GM12878 (cell line): ENCODE measurements at regions not wholly inside any gene's neighbourhood (a gene's known extent, or its start where the extent isn't known, plus 50 kb on each side); places are given as distances from the start of the nearest gene placed in this dataset.

Source experiments
- ATAC-seq: fragments of 200-7000 bp; cut with Tn5 transposase; 3 replicates; pipeline ENCODE4 v1.9.1; 2020; ENCODE audit warnings: mild to moderate bottlenecking, moderate library complexity
- BruUV-seq: library from RNA; stranded (reverse); fragments of 400-500 nt; replicated peaks from 2 replicates; lab custom pipeline; 2021; lab: Mats Ljungman, UMichigan
- CTCF ChIA-PET: fragments of 300-600 bp; sonication (Branson Sonifier 250); formaldehyde crosslinking; extraction: SDS; loops from one replicate; lab custom pipeline; 2021; ENCODE audit warnings: inconsistent platforms; lab: Yijun Ruan, JAX
- POLR2A ChIA-PET: fragments of 350-600 bp; formaldehyde crosslinking; extraction: SDS; loops from one replicate; lab custom pipeline; 2021; ENCODE audit warnings: inconsistent platforms; lab: Charles Lee
- RAD21 ChIA-PET: fragments of 300-600 bp; sonication (Branson Sonifier 250); formaldehyde crosslinking; loops from one replicate; lab custom pipeline; 2023; ENCODE audit warnings: antibody characterized with exemption; ENCODE audit not compliant: unreplicated experiment; lab: Charles Lee
- SMC1A ChIA-PET: fragments of 300-600 bp; sonication (Branson Sonifier 250); formaldehyde crosslinking; loops from one replicate; lab custom pipeline; 2023; ENCODE audit not compliant: unreplicated experiment, uncharacterized antibody; lab: Charles Lee
- DNase-seq: peaks from one replicate; pipeline ENCODE4 v3.0.0-alpha.2; 2011; ENCODE audit warnings: low read depth, low spot score
- FAIRE-seq: peaks from 3 replicates; lab custom pipeline; 2011; peaks lifted over from hg19 to GRCh38; lab: Jason Lieb, UNC
- H2AFZ ChIP-seq: 2 replicates; pipeline ENCODE4 v1.6.0; 2011; ENCODE audit warnings: low read depth, low read length, control low read depth; ENCODE audit not compliant: control insufficient read depth
- H3K27ac ChIP-seq: 2 replicates; pipeline ENCODE4 v1.5.1; 2011; ENCODE audit warnings: control low read depth; ENCODE audit not compliant: control insufficient read depth, insufficient read depth
- H3K27me3 ChIP-seq, 2 experiments: replicated peaks in 1 of 2; 2 replicates each; pipeline versions ENCODE4 v1.6.0 to v1.6.1; 2011; ENCODE audit warnings: low read length in 1 of 2; ENCODE audit not compliant: control insufficient read depth in 2 of 2, insufficient read depth in 2 of 2
- H3K36me3 ChIP-seq, 2 experiments: 2 replicates each; pipeline ENCODE4 v1.5.1; 2011; ENCODE audit warnings: low read length in 1 of 2; ENCODE audit not compliant: control insufficient read depth in 2 of 2, insufficient read depth in 2 of 2
- H3K4me1 ChIP-seq: 2 replicates; pipeline ENCODE4 v1.6.1; 2011; ENCODE audit warnings: mild to moderate bottlenecking, low read length, moderate library complexity, mixed read lengths; ENCODE audit not compliant: control insufficient read depth, insufficient read depth
- H3K4me2 ChIP-seq: 2 replicates; pipeline ENCODE4 v1.6.0; 2011; ENCODE audit warnings: control low read depth; ENCODE audit not compliant: control insufficient read depth, insufficient read depth
- H3K4me3 ChIP-seq: fragments of 200-600 bp; sonication (generic); 2 replicates; pipeline ENCODE4 v1.5.1; 2016
- H3K79me2 ChIP-seq: 2 replicates; pipeline ENCODE4 v1.6.0; 2011; ENCODE audit warnings: low read length; ENCODE audit not compliant: control insufficient read depth, insufficient read depth
- H3K9ac ChIP-seq: 2 replicates; pipeline ENCODE4 v1.8.0; 2011; ENCODE audit warnings: low read length, control low read depth, mixed read lengths; ENCODE audit not compliant: control insufficient read depth, insufficient read depth
- H3K9me3 ChIP-seq: replicated peaks from 3 replicates; pipeline ENCODE4 v1.5.1; 2011; ENCODE audit warnings: mild to moderate bottlenecking, low read length; ENCODE audit not compliant: control insufficient read depth, insufficient read depth
- H4K20me1 ChIP-seq: 2 replicates; pipeline ENCODE4 v1.6.0; 2011; ENCODE audit not compliant: control insufficient read depth, insufficient read depth
- RELA ChIP-seq: fragments of 450-650 bp; IDR thresholded peaks from 2 replicates; pipeline ENCODE4 v1.8.0; 2014; ENCODE audit warnings: borderline replicate concordance; ENCODE audit not compliant: partially characterized antibody
- SIX5 ChIP-seq: IDR thresholded peaks from 2 replicates; pipeline ENCODE4 v1.6.1; 2011; ENCODE audit warnings: mild to moderate bottlenecking, low read depth, low read length, moderate library complexity; ENCODE audit not compliant: severe bottlenecking
- ZBED1 ChIP-seq: IDR thresholded peaks from 2 replicates; pipeline ENCODE4 v1.6.1; 2016; ENCODE audit warnings: borderline replicate concordance
- ZNF274 ChIP-seq: IDR thresholded peaks from one replicate; pipeline ENCODE4 v1.8.0; 2011; ENCODE audit not compliant: insufficient read length, insufficient read depth
- ZNF622 ChIP-seq: fragments of 450-650 bp; IDR thresholded peaks from 2 replicates; pipeline ENCODE4 v1.6.1; 2017; ENCODE audit warnings: mild to moderate bottlenecking, inconsistent platforms
- in situ Hi-C: fragments of 300-500 bp; cut with MboI; formaldehyde crosslinking; loops from 9 replicates; pipeline ENCODE4 v1.14.3; 2018; ENCODE audit warnings: mixed read lengths
- intact Hi-C: fragments of 100-400 bp; cut with micrococcal nuclease; formaldehyde crosslinking; loops from one replicate; pipeline ENCODE4 v1.14.2; 2022; ENCODE audit not compliant: unreplicated experiment
- TF ChIP-seq, protein P1 (sequence below): IDR thresholded peaks from 2 replicates; pipeline ENCODE4 v1.6.1; 2012; ENCODE audit warnings: low read depth, low read length, improper control_type of control experiment
- TF ChIP-seq, protein P2 (sequence below): fragments of 450-650 bp; conservative IDR thresholded peaks from 2 replicates; pipeline ENCODE4 v1.6.1; 2017; ENCODE audit warnings: mild to moderate bottlenecking, moderate library complexity
- TF ChIP-seq, protein P3 (sequence below): fragments of 450-650 bp; IDR thresholded peaks from 2 replicates; pipeline ENCODE4 v1.6.1; 2017; ENCODE audit warnings: mild to moderate bottlenecking, low read depth, inconsistent platforms; ENCODE audit not compliant: poor library complexity, severe bottlenecking

DNA sequence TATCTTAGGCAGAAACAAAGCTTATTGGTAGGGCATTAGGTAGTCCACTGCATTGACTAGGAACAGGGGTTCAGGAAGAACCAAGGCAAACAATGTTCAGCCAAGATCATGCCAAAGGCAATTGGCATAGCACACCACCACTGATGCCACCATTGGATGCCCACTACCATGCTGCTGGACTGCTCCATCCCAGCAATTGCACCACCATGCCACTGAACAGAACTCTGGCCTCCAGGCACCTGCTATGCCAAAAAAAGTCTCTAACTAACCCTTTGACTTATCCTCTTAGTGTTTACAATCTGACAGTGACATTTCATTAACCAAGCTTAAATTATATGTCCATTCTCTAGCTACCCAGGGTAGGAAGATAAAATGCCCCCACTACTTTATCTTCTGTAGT is 509.6 kb upstream of the CAMK1G start:
- ChIA-PET RAD21 (no interaction called here), SMC1A (interaction anchor here (0.8 to 1.7 kb wide), 2 partner anchors 12 to 23 kb away, joined by 3 to 5 read pairs; no protein-coding TSS in a partner anchor)

More for the DNA sequence above, 509.6 kb upstream of the CAMK1G start:
- ATAC-seq (no peak), DNase-seq (no peak)
- H3K27me3 ChIP-seq, result no peaks in the 10 kb centered on the region
- in situ Hi-C loops, result no loop called here
- POLR2A ChIA-PET, result no interaction called here
- H3K36me3 ChIP-seq, result no peaks in the 10 kb centered on the region
- no TSS peak for BruUV-seq
- no peak overlapping the region for H2AFZ ChIP-seq
- H3K4me3 ChIP-seq, result no peak overlapping the region
- TF ChIP-seq, protein P1, sequence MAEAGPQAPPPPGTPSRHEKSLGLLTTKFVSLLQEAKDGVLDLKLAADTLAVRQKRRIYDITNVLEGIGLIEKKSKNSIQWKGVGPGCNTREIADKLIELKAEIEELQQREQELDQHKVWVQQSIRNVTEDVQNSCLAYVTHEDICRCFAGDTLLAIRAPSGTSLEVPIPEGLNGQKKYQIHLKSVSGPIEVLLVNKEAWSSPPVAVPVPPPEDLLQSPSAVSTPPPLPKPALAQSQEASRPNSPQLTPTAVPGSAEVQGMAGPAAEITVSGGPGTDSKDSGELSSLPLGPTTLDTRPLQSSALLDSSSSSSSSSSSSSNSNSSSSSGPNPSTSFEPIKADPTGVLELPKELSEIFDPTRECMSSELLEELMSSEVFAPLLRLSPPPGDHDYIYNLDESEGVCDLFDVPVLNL, result no peak
- TF ChIP-seq ZNF274 (no peak), RELA (no peak), SIX5 (no peak), ZBED1 (no peak), ZNF622 (no peak)
- TF ChIP-seq, protein P2, sequence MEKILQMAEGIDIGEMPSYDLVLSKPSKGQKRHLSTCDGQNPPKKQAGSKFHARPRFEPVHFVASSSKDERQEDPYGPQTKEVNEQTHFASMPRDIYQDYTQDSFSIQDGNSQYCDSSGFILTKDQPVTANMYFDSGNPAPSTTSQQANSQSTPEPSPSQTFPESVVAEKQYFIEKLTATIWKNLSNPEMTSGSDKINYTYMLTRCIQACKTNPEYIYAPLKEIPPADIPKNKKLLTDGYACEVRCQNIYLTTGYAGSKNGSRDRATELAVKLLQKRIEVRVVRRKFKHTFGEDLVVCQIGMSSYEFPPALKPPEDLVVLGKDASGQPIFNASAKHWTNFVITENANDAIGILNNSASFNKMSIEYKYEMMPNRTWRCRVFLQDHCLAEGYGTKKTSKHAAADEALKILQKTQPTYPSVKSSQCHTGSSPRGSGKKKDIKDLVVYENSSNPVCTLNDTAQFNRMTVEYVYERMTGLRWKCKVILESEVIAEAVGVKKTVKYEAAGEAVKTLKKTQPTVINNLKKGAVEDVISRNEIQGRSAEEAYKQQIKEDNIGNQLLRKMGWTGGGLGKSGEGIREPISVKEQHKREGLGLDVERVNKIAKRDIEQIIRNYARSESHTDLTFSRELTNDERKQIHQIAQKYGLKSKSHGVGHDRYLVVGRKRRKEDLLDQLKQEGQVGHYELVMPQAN, result no peak
- TF ChIP-seq, protein P3, sequence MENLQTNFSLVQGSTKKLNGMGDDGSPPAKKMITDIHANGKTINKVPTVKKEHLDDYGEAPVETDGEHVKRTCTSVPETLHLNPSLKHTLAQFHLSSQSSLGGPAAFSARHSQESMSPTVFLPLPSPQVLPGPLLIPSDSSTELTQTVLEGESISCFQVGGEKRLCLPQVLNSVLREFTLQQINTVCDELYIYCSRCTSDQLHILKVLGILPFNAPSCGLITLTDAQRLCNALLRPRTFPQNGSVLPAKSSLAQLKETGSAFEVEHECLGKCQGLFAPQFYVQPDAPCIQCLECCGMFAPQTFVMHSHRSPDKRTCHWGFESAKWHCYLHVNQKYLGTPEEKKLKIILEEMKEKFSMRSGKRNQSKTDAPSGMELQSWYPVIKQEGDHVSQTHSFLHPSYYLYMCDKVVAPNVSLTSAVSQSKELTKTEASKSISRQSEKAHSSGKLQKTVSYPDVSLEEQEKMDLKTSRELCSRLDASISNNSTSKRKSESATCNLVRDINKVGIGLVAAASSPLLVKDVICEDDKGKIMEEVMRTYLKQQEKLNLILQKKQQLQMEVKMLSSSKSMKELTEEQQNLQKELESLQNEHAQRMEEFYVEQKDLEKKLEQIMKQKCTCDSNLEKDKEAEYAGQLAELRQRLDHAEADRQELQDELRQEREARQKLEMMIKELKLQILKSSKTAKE, result no peak
- TF ChIP-seq, all 136 proteins: peak for 0
- no peak overlapping the region for H3K27ac ChIP-seq
- CTCF ChIA-PET, result interaction anchor here (1.2 kb wide), 1 partner anchor 117 kb away, joined by 4 read pairs; no protein-coding TSS in a partner anchor
- no peaks in the 10 kb centered on the region for H4K20me1 ChIP-seq
- no peak overlapping the region for H3K4me2 ChIP-seq
- no peaks in the 10 kb centered on the region for H3K79me2 ChIP-seq
- H3K9me3 ChIP-seq, result no peaks in the 10 kb centered on the region
- H3K4me1 ChIP-seq, result no peaks in the 10 kb centered on the region
- FAIRE-seq, result no peak
- intact Hi-C loops, result no loop called here
- H3K9ac ChIP-seq, result no peak overlapping the region
